CD1c-positive myeloid dendritic cell (primary cell): ENCODE measurements at regions not wholly inside any gene's neighbourhood (a gene's known extent, or its start where the extent isn't known, plus 50 kb on each side); places are given as distances from the start of the nearest gene placed in this dataset.
"Not testable (repeated sequence)": the region's sequence is repeated elsewhere in the genome, so short reads cannot be mapped to it uniquely, and the experiment has no call there.

Source experiments
- DNase-seq: peaks from one replicate; pipeline ENCODE4 v3.0.0-alpha.2; 2016; ENCODE audit errors: extremely low spot score

DNA sequence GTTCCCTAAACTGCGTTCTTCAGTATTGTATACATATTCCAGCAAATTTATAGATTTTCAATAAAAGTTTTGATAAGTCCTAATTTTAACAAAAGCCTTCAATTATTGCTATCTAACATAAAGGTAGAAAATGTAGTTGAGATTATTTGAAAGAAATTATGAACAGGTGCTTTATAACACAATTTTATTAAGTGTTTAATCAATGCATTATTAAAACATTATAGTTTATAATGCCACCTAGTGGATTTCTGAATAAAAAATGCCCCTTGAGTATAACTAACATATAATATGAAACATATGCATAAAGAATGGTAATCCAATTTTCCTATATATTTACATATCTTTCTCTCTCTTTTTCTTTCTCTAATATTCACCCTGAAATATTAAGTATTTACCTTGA is 515.3 kb downstream of the SLC6A15 start:
- DNase-seq: no peak

- DNase-seq: not testable (repeated sequence)
These were observed 521.4 kb downstream of the SLC6A15 start for GRCh38 chr12:84391176-84391575.

DNA sequence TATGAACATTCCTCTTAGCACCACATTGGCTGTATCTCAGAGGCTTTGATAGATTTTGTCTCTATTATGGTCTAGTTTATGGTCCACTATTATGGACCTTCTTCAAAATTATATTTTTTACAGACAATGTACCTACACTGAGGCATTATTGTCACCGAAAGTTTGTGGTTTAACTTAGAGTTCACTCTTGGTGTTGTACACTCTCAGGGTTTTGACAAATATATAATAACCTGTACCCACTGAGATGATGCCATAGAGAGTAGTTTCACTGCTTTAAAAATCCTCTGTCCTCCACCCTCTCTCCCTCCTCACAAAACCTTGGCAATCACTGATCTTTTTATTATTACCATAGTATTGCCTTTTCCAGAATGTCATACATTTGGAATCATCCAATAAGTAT is 528.2 kb downstream of the SLC6A15 start:
- no peak for DNase-seq

DNA sequence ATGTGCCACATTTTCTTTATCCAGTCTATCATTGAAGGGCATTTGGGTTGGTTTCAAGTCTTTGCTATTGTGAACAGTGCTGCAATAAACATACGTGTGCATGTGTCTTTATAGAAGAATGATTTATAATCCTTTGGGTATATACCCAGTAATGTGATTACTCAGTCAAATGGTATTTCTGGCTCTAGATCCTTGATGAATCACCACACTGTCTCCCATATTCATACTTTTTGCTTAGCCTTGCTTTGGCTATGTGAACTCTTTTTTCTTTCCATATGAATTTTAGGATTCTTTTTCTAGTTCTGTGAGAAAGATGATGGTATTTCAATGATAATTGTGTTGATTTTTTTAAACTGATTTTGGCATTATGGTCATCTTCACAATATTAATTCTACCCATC is 530.1 kb downstream of the SLC6A15 start:
- not testable (repeated sequence) for DNase-seq

DNA sequence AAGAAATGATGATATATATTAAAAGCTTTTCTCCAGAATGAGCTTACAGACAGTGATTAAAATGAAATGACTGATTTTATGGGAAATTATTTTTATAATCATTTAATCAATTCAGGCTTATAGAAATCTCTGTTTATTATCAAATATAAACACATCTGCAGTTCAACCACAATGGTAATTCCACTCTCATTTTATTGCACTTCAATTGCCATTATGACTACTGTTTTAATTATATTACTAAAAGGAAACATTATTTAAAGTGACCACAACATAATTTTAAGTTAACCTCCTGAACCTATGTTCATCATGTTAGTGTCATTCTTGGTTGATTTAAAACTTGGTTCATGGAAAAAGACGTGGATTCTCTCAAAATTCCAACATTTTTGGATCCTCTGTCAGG is 536.3 kb downstream of the SLC6A15 start:
- no peak for DNase-seq

GRCh38 chr12:84375449-84376170 is 537.0 kb downstream of the SLC6A15 start:
- no peak for DNase-seq

DNA sequence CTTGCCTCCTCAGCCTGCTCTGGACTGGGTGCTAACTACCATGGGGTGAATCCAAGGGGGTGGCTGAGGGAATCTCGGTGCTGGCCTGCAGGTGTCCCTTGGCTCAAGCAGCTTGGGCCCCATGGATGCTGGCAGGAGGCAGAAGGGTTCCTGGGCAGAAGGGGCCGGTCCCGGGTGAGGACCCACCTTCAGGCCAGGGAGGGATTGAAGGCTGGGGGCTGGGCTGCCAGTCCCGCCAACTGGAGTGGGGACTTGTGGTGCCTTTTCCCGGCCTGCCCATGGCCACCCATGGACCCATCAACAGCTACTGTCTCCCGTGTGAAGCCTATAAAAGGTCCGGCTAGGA is 550.1 kb downstream of the SLC6A15 start:
- DNase-seq: no peak

DNA sequence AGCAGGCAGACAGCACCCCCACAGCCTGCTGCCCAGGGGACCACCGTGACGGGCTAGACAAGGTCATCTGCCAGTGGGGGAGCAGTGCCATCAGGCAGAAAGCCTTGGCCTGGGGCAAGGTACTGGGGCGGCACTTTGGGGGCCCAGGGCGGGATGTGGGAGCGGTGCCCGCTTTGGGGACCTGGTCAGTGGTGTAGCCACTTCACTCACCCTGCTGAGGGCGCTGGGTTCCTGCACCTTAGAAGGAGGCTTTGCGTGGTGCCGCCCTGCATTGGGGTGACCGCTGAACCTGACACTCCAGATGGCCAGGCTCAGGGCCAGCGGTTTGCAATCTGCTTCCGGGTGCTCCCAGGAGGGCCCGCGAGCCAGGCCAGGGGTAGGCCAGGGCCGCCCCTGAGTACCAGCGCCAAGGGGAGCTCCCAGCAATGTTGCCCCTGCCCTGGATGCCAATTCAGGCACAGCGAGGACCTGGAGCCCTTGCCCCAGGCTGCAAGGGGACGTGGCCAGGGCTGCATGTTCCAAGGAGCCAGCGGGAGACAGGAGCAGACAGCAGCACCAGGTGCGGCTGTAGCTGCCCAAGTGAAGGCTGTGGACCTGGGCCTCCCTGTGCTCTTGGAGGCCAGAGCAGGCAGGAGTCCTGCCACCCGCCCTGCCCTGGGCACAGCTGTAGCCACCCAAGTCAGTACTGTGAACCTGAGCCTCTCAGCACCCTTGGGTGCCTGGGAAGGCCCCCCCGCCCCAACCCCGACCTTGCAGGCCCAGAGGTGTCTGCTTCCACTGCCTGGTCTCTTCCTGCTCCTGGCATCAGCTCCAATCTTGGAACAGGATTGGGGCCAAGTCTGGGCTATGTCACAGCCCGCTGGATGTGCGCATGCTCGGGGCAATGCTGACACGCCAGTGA is 550.7 kb downstream of the SLC6A15 start:
- DNase-seq: no peak

DNA sequence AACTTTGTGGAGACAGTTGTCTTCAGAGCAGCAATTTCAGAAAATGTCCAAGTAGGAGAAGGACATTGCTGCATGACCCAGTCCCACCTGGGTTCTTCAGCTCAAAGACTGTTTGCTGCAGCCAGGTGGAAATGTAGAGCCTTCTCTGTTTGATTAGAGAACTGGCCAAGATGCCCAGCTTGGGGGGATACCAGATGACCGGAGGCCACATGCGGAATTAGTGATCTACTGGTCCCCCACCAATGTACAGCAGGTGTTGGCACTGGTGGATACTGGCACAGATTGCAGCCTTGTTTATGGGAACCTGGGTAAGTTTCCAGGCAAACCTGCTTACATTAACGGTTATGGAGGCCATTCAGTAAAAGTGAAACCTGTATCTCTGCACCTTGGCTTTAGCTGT is 555.3 kb downstream of the SLC6A15 start:
- DNase-seq: no peak

GRCh38 chr12:84356224-84356623 is 556.4 kb downstream of the SLC6A15 start:
- DNase-seq: no peak

GRCh38 chr12:84355561-84355960 is 557.0 kb downstream of the SLC6A15 start:
- no peak for DNase-seq

DNA sequence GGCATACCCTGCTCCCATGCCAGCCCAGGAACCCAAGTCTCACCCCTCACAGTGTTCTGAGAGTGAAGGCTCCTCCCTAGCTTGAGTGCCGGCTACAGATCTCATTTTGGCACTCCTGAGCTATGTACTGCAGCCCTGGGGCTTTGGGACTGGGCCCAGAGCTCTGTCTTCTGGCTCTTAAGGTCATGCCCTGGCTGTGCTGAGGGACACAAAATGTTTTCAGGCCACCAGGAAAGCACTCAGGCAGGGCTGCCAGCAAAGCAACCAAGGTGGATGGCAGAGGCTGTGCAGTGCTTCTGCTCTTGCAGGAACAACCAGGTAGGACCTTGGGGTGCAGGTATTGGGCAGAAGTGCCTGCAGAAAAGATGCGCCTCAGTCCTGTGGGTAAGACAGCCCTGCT is 564.0 kb downstream of the SLC6A15 start:
- no peak for DNase-seq

- no peak for DNase-seq
These were observed 571.0 kb downstream of the SLC6A15 start for GRCh38 chr12:84341467-84342193.

DNA sequence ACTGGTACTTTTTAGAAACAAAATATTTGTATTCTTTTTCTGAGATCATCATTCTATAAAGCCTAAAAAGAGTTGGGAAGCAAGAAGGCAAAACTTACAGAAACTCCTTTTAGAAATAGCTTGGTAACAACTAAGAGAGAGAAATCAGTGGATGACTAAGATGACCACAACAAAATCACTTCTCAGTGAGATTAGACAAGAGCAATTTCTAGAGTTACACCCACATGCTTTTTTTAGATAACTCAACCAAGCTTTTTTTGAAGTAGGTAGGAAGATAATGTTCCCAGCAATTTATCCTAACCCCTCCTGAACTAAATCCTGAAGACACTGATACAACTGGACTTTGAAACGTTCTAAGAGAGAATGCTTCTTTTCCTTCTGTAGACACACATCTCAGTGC is 576.4 kb downstream of the SLC6A15 start:
- DNase-seq: no peak

- DNase-seq: no peak
These were observed 582.7 kb downstream of the SLC6A15 start for GRCh38 chr12:84329938-84330337.

DNA sequence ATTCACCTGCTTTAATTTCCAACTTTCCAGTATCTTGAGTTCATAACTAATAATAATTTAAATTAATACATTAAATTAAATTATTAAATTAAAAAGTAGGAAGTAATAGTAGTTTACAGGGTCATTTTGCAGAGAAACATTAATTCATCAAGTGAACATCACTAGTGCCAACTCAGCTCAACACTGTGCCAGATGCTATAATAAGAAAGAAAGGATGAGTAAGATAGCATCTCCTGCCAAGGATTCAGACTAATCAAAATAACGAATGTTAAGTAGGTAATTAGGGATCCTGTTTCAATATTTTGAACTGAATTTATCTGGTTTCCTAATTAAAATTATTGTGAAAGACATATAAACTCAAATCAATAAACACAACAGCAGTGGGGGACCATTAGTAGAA is 596.7 kb downstream of the SLC6A15 start:
- no peak for DNase-seq

DNA sequence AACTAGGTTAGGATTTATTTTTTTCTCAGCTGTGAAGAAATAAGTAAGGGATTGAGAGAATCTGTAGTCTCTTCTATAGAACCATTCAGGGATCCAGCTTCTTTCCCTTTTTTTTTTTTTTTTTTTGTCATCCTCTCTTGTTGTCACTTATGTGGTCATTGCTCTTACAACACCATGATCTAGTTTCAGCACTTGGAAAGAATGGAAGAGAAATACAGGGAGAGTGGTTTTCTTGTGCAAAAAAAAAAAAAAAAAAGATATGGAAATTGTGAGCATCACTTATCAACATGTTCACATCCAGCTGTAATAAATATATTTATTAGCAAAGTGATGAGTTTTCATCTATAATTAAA is 599.3 kb downstream of the SLC6A15 start:
- DNase-seq: no peak

DNA sequence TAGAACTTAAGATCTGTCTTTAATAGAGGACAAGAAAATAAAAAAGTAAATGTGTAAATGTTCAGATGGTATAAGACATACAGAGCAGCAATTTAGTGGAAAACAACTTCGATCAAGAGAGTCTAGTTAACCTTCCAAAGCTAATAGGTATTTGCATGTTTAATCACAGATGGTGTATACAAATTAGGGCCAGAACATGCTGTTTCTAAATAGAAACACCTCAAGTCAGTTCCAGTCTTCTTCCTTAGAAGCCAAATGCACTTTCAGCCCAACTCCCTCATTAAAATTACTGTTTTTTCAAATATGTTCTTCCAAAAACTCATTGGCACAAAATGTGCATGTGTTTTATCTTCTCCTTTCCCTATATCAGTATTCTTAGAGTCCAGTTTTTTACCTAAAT is 604.4 kb downstream of the SLC6A15 start:
- DNase-seq: no peak

DNA sequence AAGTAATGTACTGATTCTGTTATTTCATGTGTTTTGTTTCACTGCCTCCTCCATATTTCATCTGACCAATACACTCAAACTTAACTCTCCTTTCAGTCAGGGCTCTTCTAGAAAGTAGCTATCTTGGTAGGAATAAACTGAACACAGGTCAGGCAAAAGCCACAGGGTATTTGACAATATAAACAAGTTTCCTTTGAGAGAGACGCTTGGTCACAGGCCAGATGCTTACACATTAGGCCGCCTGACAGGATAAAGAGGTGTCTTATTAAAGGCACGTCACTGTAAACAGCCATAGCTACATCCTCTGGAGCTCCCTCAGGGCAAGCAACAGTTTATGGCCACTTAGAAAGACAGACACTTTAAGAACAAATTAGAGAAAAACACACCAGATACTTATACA is 607.5 kb downstream of the SLC6A15 start:
- DNase-seq: no peak

DNA sequence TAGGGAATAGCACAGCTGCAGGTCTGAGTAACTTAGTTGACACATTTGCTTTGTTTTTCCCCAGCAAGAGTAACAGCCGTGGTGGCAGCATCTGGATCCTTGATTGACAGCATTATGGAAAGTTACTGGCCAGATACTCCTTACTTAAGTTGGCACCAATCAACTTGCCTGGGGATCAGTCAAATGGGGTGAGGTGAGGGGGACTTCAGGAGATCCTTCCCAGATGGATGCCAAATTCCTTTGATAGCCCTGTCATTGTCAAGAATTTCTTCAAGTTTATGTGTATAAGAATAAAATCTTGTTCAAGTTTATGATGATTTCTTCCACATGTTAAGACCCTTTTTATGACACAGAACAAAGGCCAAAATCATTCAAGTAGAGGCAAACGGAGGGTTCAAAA is 618.4 kb downstream of the SLC6A15 start:
- DNase-seq: no peak

- no peak for DNase-seq
These were observed 622.4 kb downstream of the SLC6A15 start for GRCh38 chr12:84290168-84290567.

- no peak for DNase-seq
These were observed 634.6 kb downstream of the SLC6A15 start for GRCh38 chr12:84277986-84278385.

GRCh38 chr12:84276215-84276614 is 636.4 kb downstream of the SLC6A15 start:
- DNase-seq: no peak
